ENCODE measurements at regions not wholly inside any gene's neighbourhood (a gene's known extent, or its start where the extent isn't known, plus 50 kb on each side); places are given as distances from the start of the nearest gene placed in this dataset.
A peak's percentile ranks its signal among the peaks of the same experiment; 100 is the strongest.

GRCh38 chr4:152269448-152270191 lies 266.3 kb downstream of the FBXW7 start:
- DNase-seq: no peak

GRCh38 chr4:152267811-152268210 lies 268.1 kb downstream of the FBXW7 start:
- no peak for DNase-seq

- DNase-seq: no peak
These were observed 268.9 kb downstream of the FBXW7 start for GRCh38 chr4:152266831-152267480.

GRCh38 chr4:152265149-152265621 lies 270.7 kb downstream of the FBXW7 start:
- DNase-seq: peak; percentile 81

GRCh38 chr4:152264106-152264505 lies 271.8 kb downstream of the FBXW7 start:
- no peak for DNase-seq

- DNase-seq: no peak
These were observed 276.0 kb downstream of the FBXW7 start for GRCh38 chr4:152259866-152260265.

GRCh38 chr4:152258804-152259708 lies 276.8 kb downstream of the FBXW7 start:
- peak; percentile 44 for DNase-seq

GRCh38 chr4:152258391-152258790 lies 277.5 kb downstream of the FBXW7 start:
- no peak for DNase-seq

- peak; percentile 25 for DNase-seq
These were observed 278.3 kb downstream of the FBXW7 start for GRCh38 chr4:152257601-152258066.

- DNase-seq: no peak
These were observed 278.9 kb downstream of the FBXW7 start for GRCh38 chr4:152256996-152257395.

GRCh38 chr4:152255437-152255836 lies 280.5 kb downstream of the FBXW7 start:
- peak; percentile 89 for DNase-seq

GRCh38 chr4:152248347-152248746 lies 287.5 kb downstream of the FBXW7 start:
- DNase-seq: no peak

GRCh38 chr4:152247271-152247975 lies 288.5 kb downstream of the FBXW7 start:
- no peak for DNase-seq

- DNase-seq: no peak
These were observed 289.2 kb downstream of the FBXW7 start for GRCh38 chr4:152246659-152247058.

- no peak for DNase-seq
These were observed 290.2 kb downstream of the FBXW7 start for GRCh38 chr4:152245680-152246079.

- DNase-seq: no peak
These were observed 291.2 kb downstream of the FBXW7 start for GRCh38 chr4:152244659-152245058.

GRCh38 chr4:152243896-152244595 lies 291.8 kb downstream of the FBXW7 start:
- peak; percentile 37 for DNase-seq

GRCh38 chr4:152243206-152243605 lies 292.7 kb downstream of the FBXW7 start:
- no peak for DNase-seq

- no peak for DNase-seq
These were observed 295.7 kb downstream of the FBXW7 start for GRCh38 chr4:152240232-152240631.

GRCh38 chr4:152239216-152239615 lies 296.7 kb downstream of the FBXW7 start:
- no peak for DNase-seq

GRCh38 chr4:152236519-152237056 lies 299.3 kb downstream of the FBXW7 start:
- no peak for DNase-seq

GRCh38 chr4:152235718-152236117 lies 300.2 kb downstream of the FBXW7 start:
- DNase-seq: no peak
